GM23338 (cell line): ENCODE measurements at regions not wholly inside any gene's neighbourhood (a gene's known extent, or its start where the extent isn't known, plus 50 kb on each side); places are given as distances from the start of the nearest gene placed in this dataset.

Source experiments
- ATAC-seq: fragments of 200-7000 bp; cut with Tn5 transposase; 3 replicates; pipeline ENCODE4 v1.9.1; 2020
- DNase-seq: peaks from one replicate; pipeline ENCODE4 v3.0.0-alpha.2; 2015; ENCODE audit warnings: low spot score
- H2AFZ ChIP-seq: fragments of 200-600 bp; sonication (generic); 2 replicates; pipeline ENCODE4 v1.8.0; 2016; ENCODE audit warnings: antibody characterized with exemption, mild to moderate bottlenecking, moderate library complexity
- H3F3A ChIP-seq: fragments of 200-600 bp; sonication (generic); replicated peaks from 2 replicates; pipeline ENCODE4 v1.8.0; 2017; ENCODE audit warnings: antibody characterized with exemption, mixed run types, low read depth
- H3K27ac ChIP-seq: fragments of 200-600 bp; sonication (generic); 2 replicates; pipeline ENCODE4 v1.6.1; 2016; ENCODE audit warnings: low read depth
- H3K27me3 ChIP-seq: fragments of 200-600 bp; sonication (generic); 2 replicates; pipeline ENCODE4 v1.8.0; 2016; ENCODE audit warnings: mild to moderate bottlenecking, mixed run types, moderate library complexity; ENCODE audit not compliant: insufficient read depth
- H3K36me3 ChIP-seq: fragments of 200-600 bp; sonication (generic); 2 replicates; pipeline ENCODE4 v1.8.0; 2016; ENCODE audit warnings: mild to moderate bottlenecking; ENCODE audit not compliant: insufficient read depth
- H3K4me1 ChIP-seq: fragments of 200-600 bp; sonication (generic); 2 replicates; pipeline ENCODE4 v1.8.0; 2016; ENCODE audit warnings: mild to moderate bottlenecking, moderate library complexity; ENCODE audit not compliant: insufficient read depth
- H3K4me2 ChIP-seq: fragments of 200-600 bp; sonication (generic); 2 replicates; pipeline ENCODE4 v1.7.1; 2017; ENCODE audit warnings: mixed run types
- H3K4me3 ChIP-seq: fragments of 200-600 bp; sonication (generic); 2 replicates; pipeline ENCODE4 v1.6.1; 2016; ENCODE audit warnings: mixed run types
- H3K79me2 ChIP-seq: fragments of 200-600 bp; sonication (generic); replicated peaks from 2 replicates; pipeline ENCODE4 v1.8.0; 2017; ENCODE audit warnings: mild to moderate bottlenecking; ENCODE audit not compliant: insufficient read depth
- H3K9me2 ChIP-seq: fragments of 200-600 bp; sonication (generic); 2 replicates; pipeline ENCODE4 v1.8.0; 2017; ENCODE audit not compliant: insufficient read depth
- H4K20me1 ChIP-seq: fragments of 200-600 bp; sonication (generic); replicated peaks from 2 replicates; pipeline ENCODE4 v1.8.0; 2017; ENCODE audit warnings: mild to moderate bottlenecking; ENCODE audit not compliant: insufficient read depth
- H3K27ac Mint-ChIP-seq: 2 replicates; pipeline ENCODE4 v1.8.0; 2020; ENCODE audit warnings: inconsistent platforms, mild to moderate bottlenecking, moderate library complexity, mixed read lengths
- H3K27me3 Mint-ChIP-seq: 3 replicates; pipeline ENCODE4 v1.8.0; 2022; ENCODE audit warnings: low read depth, mild to moderate bottlenecking, moderate library complexity, mixed read lengths, inconsistent platforms; ENCODE audit not compliant: insufficient read depth, poor library complexity
- H3K36me3 Mint-ChIP-seq: 3 replicates; pipeline ENCODE4 v1.8.0; 2021; ENCODE audit warnings: low read depth, mild to moderate bottlenecking, inconsistent platforms, moderate library complexity, mixed read lengths
- H3K4me1 Mint-ChIP-seq: 3 replicates; pipeline ENCODE4 v1.8.0; 2020; ENCODE audit warnings: mild to moderate bottlenecking, inconsistent platforms, mixed read lengths
- H3K4me3 Mint-ChIP-seq: 3 replicates; pipeline ENCODE4 v1.8.0; 2021; ENCODE audit warnings: moderate library complexity, mild to moderate bottlenecking, inconsistent platforms, mixed read lengths
- H3K9me3 Mint-ChIP-seq: 3 replicates; pipeline ENCODE4 v1.8.0; 2020; ENCODE audit warnings: moderate library complexity, mild to moderate bottlenecking, inconsistent platforms, mixed read lengths
- CREB1 ChIP-seq: fragments of 250-450 bp; sonication (Bioruptor Pico); IDR thresholded peaks from 2 replicates; pipeline ENCODE4 v1.5.0; 2020; ENCODE audit warnings: low read depth, mild to moderate bottlenecking, moderate library complexity
- CTCF ChIP-seq, 2 experiments: fragments of 200-600 bp in 1 of 2; sonication (generic) in 1 of 2; conservative IDR thresholded peaks; 2 replicates each; pipeline versions ENCODE4 v1.5.1 to v1.6.1; 2016 to 2017; ENCODE audit warnings: antibody characterized with exemption in 2 of 2, low read depth in 2 of 2, mild to moderate bottlenecking in 2 of 2, moderate library complexity in 1 of 2
- ETS1 ChIP-seq: IDR thresholded peaks from 2 replicates; pipeline ENCODE4 v1.6.1; 2016; ENCODE audit warnings: antibody characterized with exemption
- EZH2 ChIP-seq: fragments of 200-600 bp; sonication (generic); IDR thresholded peaks from one replicate; pipeline ENCODE4 v1.8.0; 2017; ENCODE audit warnings: antibody characterized with exemption, mild to moderate bottlenecking, low read depth; ENCODE audit not compliant: unreplicated experiment
- EZH2phosphoT487 ChIP-seq: fragments of 200-600 bp; sonication (generic); IDR thresholded peaks from one replicate; pipeline ENCODE4 v1.8.1; 2018; ENCODE audit warnings: antibody characterized with exemption; ENCODE audit not compliant: unreplicated experiment
- JUNB ChIP-seq: IDR thresholded peaks from one replicate; pipeline ENCODE4 v1.6.1; 2016; ENCODE audit warnings: antibody characterized with exemption; ENCODE audit not compliant: unreplicated experiment
- NANOG ChIP-seq: IDR thresholded peaks from 2 replicates; pipeline ENCODE4 v1.6.1; 2016; ENCODE audit warnings: antibody characterized with exemption, borderline replicate concordance
- POLR2AphosphoS5 ChIP-seq: IDR thresholded peaks from 2 replicates; pipeline ENCODE4 v1.6.1; 2016; ENCODE audit warnings: antibody characterized with exemption, low read depth
- REST ChIP-seq: IDR thresholded peaks from one replicate; pipeline ENCODE4 v1.6.1; 2018; ENCODE audit warnings: antibody characterized with exemption; ENCODE audit not compliant: unreplicated experiment
- STAT1 ChIP-seq: IDR thresholded peaks from one replicate; pipeline ENCODE4 v1.6.1; 2016; ENCODE audit warnings: antibody characterized with exemption; ENCODE audit not compliant: unreplicated experiment
- ZNF114 ChIP-seq: fragments of 250-450 bp; sonication (Bioruptor Pico); IDR thresholded peaks from 2 replicates; pipeline ENCODE4 v1.5.0; 2020; ENCODE audit warnings: mild to moderate bottlenecking, moderate library complexity
- ZNF331 ChIP-seq: fragments of 250-450 bp; sonication (Bioruptor Pico); IDR thresholded peaks from 2 replicates; pipeline ENCODE4 v1.5.0; 2020; ENCODE audit warnings: low read depth, mild to moderate bottlenecking, moderate library complexity
- ZNF462 ChIP-seq: fragments of 250-450 bp; sonication (Bioruptor Pico); IDR thresholded peaks from 2 replicates; pipeline ENCODE4 v1.5.0; 2020; ENCODE audit warnings: mild to moderate bottlenecking, moderate library complexity

GRCh38 chr14:56889705-56890104 lies 79.4 kb upstream of the OTX2 start:
- H3K4me2 ChIP-seq: no peak overlapping the region
- peaks cover 95% of the 10 kb centered on the region for H3K27me3 ChIP-seq
- H3K4me1 Mint-ChIP-seq: peaks cover 84% of the 10 kb centered on the region
- no peak overlapping the region for H3K27ac ChIP-seq
- no peaks in the 10 kb centered on the region for H3K9me2 ChIP-seq
- H3K36me3 Mint-ChIP-seq: no peaks in the 10 kb centered on the region
- peaks cover 44% of the 10 kb centered on the region for H3K27me3 Mint-ChIP-seq
- no peaks in the 10 kb centered on the region for H3K9me3 Mint-ChIP-seq
- DNase-seq: no peak
- H3K79me2 ChIP-seq: no peaks in the 10 kb centered on the region
- H3K4me3 ChIP-seq: no peak overlapping the region
- TF ChIP-seq ZNF462: no peak
- TF ChIP-seq CTCF (conservative IDR thresholded peaks at IDR 0.05; ENCODE audit: low read depth in 2 of 2): no peak
- no peak for TF ChIP-seq STAT1
- no peak for TF ChIP-seq ETS1
- TF ChIP-seq EZH2phosphoT487: no peak
- TF ChIP-seq ZNF114 (CRISPR knock-in tag): no peak
- no peak for TF ChIP-seq ZNF331 (CRISPR knock-in tag)
- TF ChIP-seq REST: no peak
- no peak for TF ChIP-seq POLR2AphosphoS5
- no peak for TF ChIP-seq NANOG
- no peak for TF ChIP-seq EZH2
- no peak for TF ChIP-seq CREB1 (CRISPR knock-in tag)
- TF ChIP-seq JUNB: no peak
- no peak overlapping the region for H3K4me3 Mint-ChIP-seq
- H3F3A ChIP-seq: no peaks in the 10 kb centered on the region
- H4K20me1 ChIP-seq: no peaks in the 10 kb centered on the region
- no peak for ATAC-seq
- H3K36me3 ChIP-seq: no peaks in the 10 kb centered on the region
- peaks cover 73% of the 10 kb centered on the region for H3K4me1 ChIP-seq
- no peak overlapping the region for H2AFZ ChIP-seq
- no peak overlapping the region for H3K27ac Mint-ChIP-seq
